IPS-18a (cell line): ENCODE measurements at regions not wholly inside any gene's neighbourhood (a gene's known extent, or its start where the extent isn't known, plus 50 kb on each side); places are given as distances from the start of the nearest gene placed in this dataset.

Experiments used
- H3K27ac ChIP-seq: one replicate; pipeline ENCODE4 v1.5.1; 2013; ENCODE audit warnings: low read length
- H3K27me3 ChIP-seq: one replicate; pipeline ENCODE4 v1.6.1; 2013; ENCODE audit warnings: mild to moderate bottlenecking, low read length; ENCODE audit not compliant: control insufficient read depth, insufficient read depth
- H3K36me3 ChIP-seq: one replicate; pipeline ENCODE4 v1.6.1; 2013; ENCODE audit warnings: low read depth, low read length; ENCODE audit not compliant: control insufficient read depth
- H3K4me1 ChIP-seq: one replicate; pipeline ENCODE4 v1.6.1; 2013; ENCODE audit warnings: low read depth, low read length; ENCODE audit not compliant: control insufficient read depth
- H3K4me3 ChIP-seq: one replicate; pipeline ENCODE4 v1.5.1; 2013; ENCODE audit warnings: low read length
- H3K9ac ChIP-seq: one replicate; pipeline ENCODE4 v1.6.1; 2013; ENCODE audit warnings: mild to moderate bottlenecking, low read length, moderate library complexity
- H3K9me3 ChIP-seq: one replicate; pipeline ENCODE4 v1.6.1; 2013; ENCODE audit warnings: low read depth, low read length; ENCODE audit not compliant: control insufficient read depth

DNA sequence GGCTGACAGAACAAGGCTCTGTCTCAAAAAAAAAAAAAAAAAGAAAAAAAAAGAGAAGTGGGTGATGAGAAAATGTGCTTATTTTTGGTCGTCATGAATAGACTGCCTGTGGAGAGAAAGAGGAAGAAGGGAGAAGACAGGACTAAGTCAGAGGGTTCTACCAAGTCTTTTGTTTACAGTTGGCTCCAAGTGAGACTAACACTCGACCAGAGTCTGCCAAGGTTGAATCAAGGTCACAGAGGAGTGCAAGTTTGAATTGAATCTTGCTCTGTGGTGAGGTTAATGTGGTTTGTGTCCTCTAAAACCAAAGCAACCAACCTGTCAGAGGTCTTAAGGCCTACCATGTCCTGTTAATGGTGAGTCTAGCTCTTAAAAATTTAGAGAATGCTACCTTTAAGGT is 334.1 kb upstream of the GRM7 start:
- Histone ChIP-seq H3K9ac (no peak overlapping the region), H3K9me3 (no peaks in the 10 kb centered on the region), H3K36me3 (no peaks in the 10 kb centered on the region), H3K27ac (no peak overlapping the region), H3K27me3 (no peaks in the 10 kb centered on the region), H3K4me1 (no peaks in the 10 kb centered on the region), H3K4me3 (no peak overlapping the region)

DNA sequence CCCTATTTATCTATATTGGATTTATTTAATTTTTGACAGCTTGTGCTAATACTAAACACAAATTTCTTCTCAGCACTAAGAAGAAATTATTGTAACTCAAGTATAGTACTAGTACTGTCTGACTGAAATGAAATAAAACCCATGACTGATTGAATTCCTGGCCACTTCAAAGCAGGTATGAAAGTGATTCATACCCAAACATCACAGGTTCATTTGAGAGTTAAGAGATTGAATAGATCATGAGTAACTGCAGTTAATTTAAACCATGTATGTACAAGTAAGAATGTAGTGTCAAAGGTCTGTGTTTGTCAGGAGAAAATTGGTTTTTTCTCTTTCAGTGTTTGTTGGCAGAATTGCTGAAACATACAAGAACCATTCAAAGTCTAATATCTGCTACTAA is 332.0 kb upstream of the GRM7 start:
- H3K4me3 ChIP-seq = no peak overlapping the region
- no peaks in the 10 kb centered on the region for H3K9me3 ChIP-seq
- H3K36me3 ChIP-seq = no peaks in the 10 kb centered on the region
- no peak overlapping the region for H3K9ac ChIP-seq
- no peak overlapping the region for H3K27ac ChIP-seq
- no peaks in the 10 kb centered on the region for H3K4me1 ChIP-seq
- no peaks in the 10 kb centered on the region for H3K27me3 ChIP-seq

DNA sequence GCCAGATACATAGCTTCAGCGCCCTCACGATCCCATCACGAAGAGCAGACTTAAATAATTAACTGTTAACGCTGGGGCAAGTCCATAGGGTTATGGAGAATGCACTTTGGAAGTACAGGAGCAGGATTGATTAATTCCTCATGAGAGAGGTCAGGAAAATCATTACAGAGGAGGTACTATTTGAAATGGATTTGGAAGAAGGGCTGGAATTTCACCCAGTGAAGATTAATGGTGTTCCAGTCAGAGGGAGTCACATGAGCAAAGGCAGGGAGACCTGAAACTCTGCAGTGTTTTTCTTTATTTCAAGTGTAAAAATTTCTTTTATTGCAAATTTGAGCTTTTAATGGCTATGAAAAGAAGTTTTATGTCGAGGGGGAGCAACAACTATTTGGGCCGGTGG is 329.8 kb upstream of the GRM7 start:
- Histone ChIP-seq H3K27me3 (no peaks in the 10 kb centered on the region), H3K27ac (no peak overlapping the region), H3K36me3 (no peaks in the 10 kb centered on the region), H3K4me1 (no peaks in the 10 kb centered on the region), H3K9me3 (no peaks in the 10 kb centered on the region), H3K4me3 (no peak overlapping the region), H3K9ac (no peak overlapping the region)

DNA sequence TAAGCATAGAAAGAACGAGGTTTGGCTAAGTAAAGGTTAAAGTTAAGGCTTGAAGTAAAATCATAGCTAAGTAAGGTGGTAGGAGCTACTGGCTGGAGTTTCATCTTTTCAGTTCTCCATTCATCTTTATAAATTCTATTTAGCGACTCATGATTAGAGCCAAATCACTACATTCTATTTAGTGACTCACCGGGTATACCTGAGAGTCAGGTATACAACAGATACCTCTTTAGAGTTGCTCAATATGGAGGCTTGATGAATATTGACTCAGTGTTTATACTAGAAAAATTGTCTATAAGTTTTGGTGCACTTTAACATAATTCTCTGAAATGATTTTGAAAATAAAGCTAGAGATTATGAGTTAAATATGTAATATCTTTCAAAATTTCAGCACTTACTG is 328.8 kb upstream of the GRM7 start:
- Histone ChIP-seq H3K9ac (no peak overlapping the region), H3K9me3 (no peaks in the 10 kb centered on the region), H3K4me1 (no peaks in the 10 kb centered on the region), H3K27me3 (no peaks in the 10 kb centered on the region), H3K4me3 (no peak overlapping the region), H3K36me3 (no peaks in the 10 kb centered on the region), H3K27ac (no peak overlapping the region)

DNA sequence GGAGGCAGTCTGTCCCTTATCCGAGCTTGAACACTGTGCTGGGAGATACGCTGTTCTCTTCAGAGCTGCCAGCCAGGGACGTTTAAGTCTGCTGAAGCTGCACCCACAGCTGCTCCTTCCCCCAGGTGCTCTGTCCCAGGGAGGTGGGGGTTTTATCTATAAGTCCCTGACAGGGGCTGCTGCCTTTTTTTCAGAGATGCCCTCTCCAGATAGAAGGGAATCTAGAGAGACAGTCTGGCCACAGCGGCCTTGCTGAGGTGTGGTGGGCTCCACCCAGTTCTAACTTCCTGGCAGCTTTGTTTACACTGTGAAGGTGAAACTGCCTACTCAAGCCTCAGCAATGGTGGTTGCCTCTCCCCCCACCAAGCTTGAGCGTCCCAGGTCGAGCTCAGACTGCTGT is 319.9 kb upstream of the GRM7 start:
- no peaks in the 10 kb centered on the region for H3K4me1 ChIP-seq
- no peak overlapping the region for H3K27ac ChIP-seq
- no peaks in the 10 kb centered on the region for H3K27me3 ChIP-seq
- H3K4me3 ChIP-seq = no peak overlapping the region
- no peaks in the 10 kb centered on the region for H3K36me3 ChIP-seq
- H3K9me3 ChIP-seq = no peaks in the 10 kb centered on the region
- H3K9ac ChIP-seq = no peak overlapping the region

DNA sequence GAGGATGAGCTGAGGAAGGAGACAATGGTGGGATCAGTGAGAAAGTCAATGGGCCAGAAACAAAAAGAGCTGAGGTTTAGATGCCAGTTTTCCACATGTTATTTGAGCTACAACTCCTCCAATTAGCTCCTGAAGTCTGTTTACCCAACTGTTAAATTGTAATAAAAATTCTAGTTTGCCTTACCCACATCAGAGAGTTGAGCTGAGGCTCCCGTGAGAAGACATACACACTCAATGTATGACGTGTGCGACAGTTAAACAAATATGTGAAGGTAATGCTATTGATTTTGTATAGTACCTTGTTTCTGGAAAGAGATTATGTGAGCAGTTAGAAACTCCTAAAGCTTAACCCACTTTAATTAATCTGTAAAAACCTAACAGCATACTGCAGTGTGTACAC is 318.1 kb upstream of the GRM7 start:
- Histone ChIP-seq H3K9ac (no peak overlapping the region), H3K27ac (no peak overlapping the region), H3K4me1 (no peaks in the 10 kb centered on the region), H3K27me3 (no peaks in the 10 kb centered on the region), H3K4me3 (no peak overlapping the region), H3K36me3 (no peaks in the 10 kb centered on the region), H3K9me3 (no peaks in the 10 kb centered on the region)

DNA sequence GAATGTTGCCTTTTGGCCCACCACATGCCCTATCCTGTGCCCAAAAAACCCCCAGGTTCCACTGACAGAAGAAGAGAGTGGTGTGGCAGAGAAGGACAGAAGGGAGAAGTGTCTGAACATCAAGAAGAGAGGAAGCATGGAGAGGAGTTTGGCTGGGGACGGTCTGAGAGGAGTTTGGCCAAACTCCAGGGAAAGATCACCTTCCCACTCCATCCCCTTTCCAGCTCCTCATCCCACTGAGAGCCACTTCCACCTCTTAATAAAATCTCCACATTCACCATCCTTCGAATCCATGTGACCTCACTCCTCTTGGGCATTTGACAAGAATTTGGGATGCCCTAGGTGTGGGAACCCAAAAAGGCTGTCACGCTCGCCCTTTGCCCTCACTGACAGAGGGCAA is 311.6 kb upstream of the GRM7 start:
- H3K9ac ChIP-seq = no peak overlapping the region
- H3K27ac ChIP-seq = no peak overlapping the region
- H3K27me3 ChIP-seq = no peaks in the 10 kb centered on the region

DNA sequence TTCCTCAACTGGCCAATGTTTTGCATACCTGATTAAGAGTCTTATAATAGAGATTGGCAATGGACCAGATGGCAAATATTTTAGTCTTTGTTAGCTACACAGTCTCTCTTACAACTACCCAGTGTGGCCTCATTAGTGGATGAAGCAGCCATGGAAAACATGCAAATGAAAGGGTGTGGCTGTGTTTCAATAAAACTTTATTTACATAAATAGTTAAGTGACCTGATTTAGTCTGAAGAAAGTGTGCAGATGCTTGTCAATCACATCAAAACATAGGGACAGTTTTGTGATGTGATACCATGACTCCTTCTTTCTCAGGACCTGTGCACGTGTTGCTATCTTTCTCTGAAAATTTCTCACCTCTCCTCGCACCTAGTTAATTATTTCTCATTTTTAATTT is 309.8 kb upstream of the GRM7 start:
- Histone ChIP-seq H3K4me1 (no peaks in the 10 kb centered on the region), H3K9me3 (peaks cover 5% of the 10 kb centered on the region), H3K4me3 (no peak overlapping the region), H3K36me3 (no peaks in the 10 kb centered on the region), H3K27me3 (no peaks in the 10 kb centered on the region), H3K27ac (no peak overlapping the region), H3K9ac (no peak overlapping the region)

More for the DNA sequence above, 311.6 kb upstream of the GRM7 start:
- Histone ChIP-seq H3K4me3 (no peak overlapping the region), H3K9me3 (peaks cover 5% of the 10 kb centered on the region), H3K4me1 (no peaks in the 10 kb centered on the region), H3K36me3 (no peaks in the 10 kb centered on the region)

DNA sequence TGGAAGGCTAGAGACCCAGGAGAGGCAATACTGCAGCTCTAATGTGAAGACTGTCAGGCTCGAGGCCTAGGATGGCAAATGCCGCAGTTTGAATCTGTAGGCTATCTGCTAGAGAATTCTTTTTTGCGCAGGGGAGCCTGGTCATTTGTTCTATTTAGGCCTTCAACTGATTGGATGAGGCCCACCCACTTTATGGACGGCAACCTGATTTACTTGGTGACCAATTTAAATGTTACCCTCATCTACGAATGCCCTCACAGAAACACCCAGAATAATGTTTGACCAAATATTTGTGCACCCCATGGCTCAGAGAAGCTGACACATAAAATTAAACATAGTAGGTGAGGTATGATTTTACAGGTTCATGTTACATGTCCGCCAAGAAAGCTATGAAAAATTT is 300.7 kb upstream of the GRM7 start:
- H3K27ac ChIP-seq = no peak overlapping the region
- H3K4me3 ChIP-seq = no peak overlapping the region
- no peaks in the 10 kb centered on the region for H3K36me3 ChIP-seq
- H3K9ac ChIP-seq = no peak overlapping the region
- no peaks in the 10 kb centered on the region for H3K9me3 ChIP-seq
- H3K4me1 ChIP-seq = no peaks in the 10 kb centered on the region
- H3K27me3 ChIP-seq = no peaks in the 10 kb centered on the region

DNA sequence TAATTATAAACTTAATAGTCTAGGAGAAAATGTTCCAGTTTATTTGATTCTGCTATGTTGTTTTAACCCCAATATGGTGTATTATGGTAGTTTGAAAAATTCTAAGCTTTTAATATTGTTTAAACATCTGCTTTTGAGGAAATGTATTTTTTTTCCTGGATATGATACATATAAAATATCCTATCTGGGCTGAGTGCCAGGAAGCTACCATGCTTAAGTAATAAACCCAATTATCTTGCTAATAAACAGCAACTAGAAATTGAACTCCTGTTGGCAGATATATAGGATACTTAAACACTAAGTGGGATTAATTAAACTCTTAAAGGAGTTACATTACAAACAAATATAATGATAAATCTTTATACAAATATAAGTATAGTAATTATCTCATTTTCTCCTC is 293.7 kb upstream of the GRM7 start:
- H3K27me3 ChIP-seq = no peaks in the 10 kb centered on the region
- H3K4me1 ChIP-seq = no peaks in the 10 kb centered on the region
- H3K27ac ChIP-seq = no peak overlapping the region
- no peak overlapping the region for H3K4me3 ChIP-seq
- H3K36me3 ChIP-seq = no peaks in the 10 kb centered on the region
- no peak overlapping the region for H3K9ac ChIP-seq
- no peaks in the 10 kb centered on the region for H3K9me3 ChIP-seq

DNA sequence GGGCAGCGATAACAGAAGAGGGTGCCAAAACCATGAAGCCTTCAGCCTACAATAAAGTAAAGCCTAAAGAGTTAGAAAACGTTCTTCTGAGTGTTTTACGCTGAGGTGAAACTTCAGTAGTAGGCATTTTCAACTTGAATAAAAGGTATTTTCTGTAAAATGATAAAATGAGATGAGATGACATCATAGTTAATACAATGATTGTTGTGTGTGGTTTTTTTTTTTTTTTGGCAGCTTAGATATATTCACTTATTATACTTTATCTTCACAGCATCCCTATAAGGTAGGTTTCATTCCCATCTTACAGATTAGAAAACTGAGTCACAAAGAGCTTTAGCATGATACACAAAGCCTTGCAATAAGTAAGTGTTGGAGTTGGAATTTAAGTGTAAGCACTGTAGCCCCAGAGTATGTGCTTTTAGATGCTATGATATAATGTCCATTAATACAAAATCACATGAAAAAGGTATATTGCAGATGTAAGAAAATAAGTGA is 291.9 kb upstream of the GRM7 start:
- H3K27me3 ChIP-seq = no peaks in the 10 kb centered on the region
- no peak overlapping the region for H3K9ac ChIP-seq
- no peak overlapping the region for H3K27ac ChIP-seq
- no peaks in the 10 kb centered on the region for H3K4me1 ChIP-seq
- H3K4me3 ChIP-seq = no peak overlapping the region
- H3K9me3 ChIP-seq = no peaks in the 10 kb centered on the region
- H3K36me3 ChIP-seq = no peaks in the 10 kb centered on the region

DNA sequence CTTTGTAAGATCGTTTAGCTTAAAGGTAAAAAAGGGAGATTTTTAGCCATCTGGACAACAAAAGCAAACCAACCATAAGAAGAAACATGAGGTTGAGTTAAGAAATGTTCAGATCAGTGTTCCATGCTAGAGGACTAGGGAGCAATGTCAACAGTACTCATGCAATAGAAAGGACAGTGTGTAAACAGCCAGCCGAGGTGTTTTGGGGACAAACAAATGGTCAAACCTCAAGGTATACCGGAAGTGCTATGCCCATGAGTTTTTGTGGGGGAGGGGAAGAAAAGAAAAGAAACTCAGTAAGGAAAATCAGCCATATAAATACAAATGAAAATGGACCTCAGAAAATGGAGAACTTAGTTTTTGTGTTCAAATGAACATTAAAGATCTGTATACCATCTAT is 289.5 kb upstream of the GRM7 start:
- no peak overlapping the region for H3K27ac ChIP-seq
- no peaks in the 10 kb centered on the region for H3K36me3 ChIP-seq
- H3K9ac ChIP-seq = no peak overlapping the region
- H3K4me3 ChIP-seq = no peak overlapping the region
- no peaks in the 10 kb centered on the region for H3K27me3 ChIP-seq
- no peaks in the 10 kb centered on the region for H3K4me1 ChIP-seq
- no peaks in the 10 kb centered on the region for H3K9me3 ChIP-seq
